ENCODE measurements at regions not wholly inside any gene's neighbourhood (a gene's known extent, or its start where the extent isn't known, plus 50 kb on each side); places are given as distances from the start of the nearest gene placed in this dataset.

GRCh38 chr16:50961952-50962351 is 189.1 kb downstream of the SALL1 start:
- Histone ChIP-seq H2BK12ac (ENCODE audit: low read depth, low read length) (no peak overlapping the region), H3K4ac (replicated peaks; ENCODE audit: insufficient read length, low read depth, low read length) (no peak overlapping the region), H4K8ac (ENCODE audit: extremely low read depth, insufficient read depth, low read length) (no peak overlapping the region), H3K23me2 (ENCODE audit: low read depth, low read length) (no peaks in the 10 kb centered on the region), H2BK5ac (ENCODE audit: low read depth, low read length) (no peak overlapping the region), H3K9ac (replicated peaks in 1 of 4; ENCODE audit: extremely low read depth in 1 of 4, low read depth in 3 of 4, low read length in 3 of 4) (no peak overlapping the region), H2BK15ac (ENCODE audit: low read length) (no peak overlapping the region), H3K14ac (ENCODE audit: insufficient read length) (no peak overlapping the region), H2BK20ac (ENCODE audit: low read length) (no peak overlapping the region), H3K4me3 (ENCODE audit: extremely low read depth in 1 of 4, insufficient read depth in 2 of 4, low read depth in 3 of 4, low read length in 4 of 4) (no peak overlapping the region), H3K27me3 (replicated peaks in 1 of 4; ENCODE audit: control insufficient read depth in 3 of 4, extremely low read depth in 1 of 4, insufficient read depth in 3 of 4, low read length in 3 of 4) (no peaks in the 10 kb centered on the region), H3K79me1 (ENCODE audit: low read depth, low read length) (no peaks in the 10 kb centered on the region), H3K4me1 (replicated peaks in 1 of 4; ENCODE audit: control insufficient read depth in 3 of 4, insufficient read depth in 4 of 4, low read length in 3 of 4) (peaks cover 0 to 3% (median 0%) of the 10 kb centered on the region in 4 experiments; a peak in 1 of 7 replicates), H3K27ac (ENCODE audit: low read depth, low read length) (no peak overlapping the region), H3K36me3 (ENCODE audit: control insufficient read depth in 2 of 4, insufficient read depth in 4 of 4, low read length in 3 of 4) (no peaks in the 10 kb centered on the region), H3K4me2 (ENCODE audit: insufficient read depth in 1 of 2, low read depth in 2 of 2, low read length in 2 of 2) (no peak overlapping the region), H2AFZ (ENCODE audit: low read length) (no peak overlapping the region), H2BK120ac (replicated peaks; ENCODE audit: low read depth, low read length) (no peak overlapping the region), H3K18ac (ENCODE audit: extremely low read depth, low read length) (no peak overlapping the region), H4K5ac (ENCODE audit: insufficient read length, low read depth, low read length) (no peak overlapping the region), H4K20me1 (replicated peaks in 1 of 2; ENCODE audit: control insufficient read depth in 1 of 2, insufficient read depth in 2 of 2, low read length in 2 of 2) (no peaks in the 10 kb centered on the region), H3K23ac (ENCODE audit: insufficient read length) (no peak overlapping the region), H3K79me2 (ENCODE audit: control insufficient read depth in 1 of 2, insufficient read depth in 2 of 2, low read length in 2 of 2) (no peaks in the 10 kb centered on the region), H3K9me3 (ENCODE audit: insufficient read depth in 2 of 2, low read depth in 1 of 2, low read length in 1 of 2) (no peaks in the 10 kb centered on the region), H2AK5ac (ENCODE audit: low read depth, low read length) (no peak overlapping the region), H4K91ac (replicated peaks; ENCODE audit: insufficient read length, low read length) (no peak overlapping the region), H3K56ac (replicated peaks; ENCODE audit: insufficient read length, low read depth, low read length) (no peak overlapping the region)
- ChIA-PET POLR2A (ENCODE audit: partially characterized antibody) (no interaction called here), CTCF (ENCODE audit: partially characterized antibody) (interaction anchor here (1.0 to 1.5 kb wide), 3 partner anchors 12 to 78 kb away, joined by 3 to 5 read pairs (median 4); no protein-coding TSS in a partner anchor)
- DNase-seq (ENCODE audit: low read depth in 1 of 2, low spot score in 2 of 2) (no peak), FAIRE-seq (no peak)
- TF ChIP-seq TEAD4 (IDR thresholded peaks at IDR 0.05; ENCODE audit: low read depth, low read length) (no peak), ATF3 (IDR thresholded peaks at IDR 0.05; ENCODE audit: insufficient read depth, low read depth, low read length) (no peak), HDAC2 (IDR thresholded peaks at IDR 0.05; ENCODE audit: borderline replicate concordance in 1 of 2, low read depth in 2 of 2, low read length in 2 of 2) (no peak), E2F6 (IDR thresholded peaks at IDR 0.05) (no peak), CREB1 (IDR thresholded peaks at IDR 0.05) (no peak), MAX (IDR thresholded peaks at IDR 0.05) (no peak), CHD1 (IDR thresholded peaks at IDR 0.05; ENCODE audit: low read depth, low read length) (no peak), KDM1A (IDR thresholded peaks at IDR 0.05; ENCODE audit: borderline replicate concordance, low read length) (no peak), RNF2 (IDR thresholded peaks at IDR 0.05; ENCODE audit: borderline replicate concordance, low read depth, low read length, missing control alignments, poor library complexity, severe bottlenecking) (no peak)
- 92% methylated on average over 7 of the region's 7 CpGs; no CpG with 5 or more reads in 1 of the 2 experiments for WGBS, 2 experiments (ENCODE audit: extremely low coverage in 1 of 2, insufficient coverage in 1 of 2, insufficient read length in 1 of 2, insufficient replicate concordance in 2 of 2, low coverage in 1 of 2, low lambda C conversion rate in 2 of 2, missing lambda C conversion rate in 1 of 2)
